ENCODE measurements at regions not wholly inside any gene's neighbourhood (a gene's known extent, or its start where the extent isn't known, plus 50 kb on each side); places are given as distances from the start of the nearest gene placed in this dataset.

- WGBS = 71% methylated on average over 3 of the region's 3 CpGs
Observed at GRCh38 chr1:48107516-48107915, 110.3 kb upstream of the TRABD2B start.

GRCh38 chr1:48106049-48106448, 108.9 kb upstream of the TRABD2B start:
- Histone ChIP-seq H3K27me3 (replicated peaks; ENCODE audit: insufficient read depth) (no peaks in the 10 kb centered on the region), H3K36me3 (no peaks in the 10 kb centered on the region), H3K4me3 (no peak overlapping the region), H3K27ac (no peak overlapping the region), H3K4me1 (replicated peaks) (no peaks in the 10 kb centered on the region), H3K9me3 (no peaks in the 10 kb centered on the region)
- intact Hi-C loops (cut with DNase I) = no loop called here
- WGBS = 93% methylated on average over 2 of the region's 2 CpGs
- DNase-seq (ENCODE audit: low spot score) = no peak
- TF ChIP-seq CTCF (IDR thresholded peaks at IDR 0.05) (no peak), POLR2A (IDR thresholded peaks at IDR 0.05) (no peak), POLR2AphosphoS5 (IDR thresholded peaks at IDR 0.05) (no peak)

More at GRCh38 chr1:48107516-48107915, 110.3 kb upstream of the TRABD2B start:
- no peak overlapping the region for H3K27ac ChIP-seq
- DNase-seq (ENCODE audit: low spot score) = no peak
- H3K9me3 ChIP-seq = no peaks in the 10 kb centered on the region
- no peak overlapping the region for H3K4me3 ChIP-seq
- no peaks in the 10 kb centered on the region for H3K4me1 ChIP-seq (replicated peaks)
- intact Hi-C loops (cut with DNase I) = no loop called here
- H3K36me3 ChIP-seq = no peaks in the 10 kb centered on the region
- no peak for TF ChIP-seq POLR2A (IDR thresholded peaks at IDR 0.05)
- no peak for TF ChIP-seq CTCF (IDR thresholded peaks at IDR 0.05)
- H3K27me3 ChIP-seq (replicated peaks; ENCODE audit: insufficient read depth) = no peaks in the 10 kb centered on the region

GRCh38 chr1:48105165-48105564, 108.0 kb upstream of the TRABD2B start:
- Histone ChIP-seq H3K36me3 (no peaks in the 10 kb centered on the region), H3K4me3 (no peak overlapping the region), H3K27ac (no peak overlapping the region), H3K27me3 (replicated peaks; ENCODE audit: insufficient read depth) (no peaks in the 10 kb centered on the region), H3K9me3 (no peaks in the 10 kb centered on the region), H3K4me1 (replicated peaks) (no peaks in the 10 kb centered on the region)
- TF ChIP-seq POLR2AphosphoS5 (IDR thresholded peaks at IDR 0.05) (no peak), CTCF (IDR thresholded peaks at IDR 0.05) (peak in 1 of 4 experiments; percentile 15)
- intact Hi-C loops (cut with DNase I) = no loop called here
- DNase-seq (ENCODE audit: low spot score) = no peak
- WGBS = 66% methylated on average over 3 of the region's 3 CpGs

- no peak overlapping the region for H3K27ac ChIP-seq
- WGBS = 91% methylated on average over 6 of the region's 6 CpGs
- intact Hi-C loops (cut with DNase I) = no loop called here
- H3K36me3 ChIP-seq = no peaks in the 10 kb centered on the region
- H3K9me3 ChIP-seq = no peaks in the 10 kb centered on the region
- TF ChIP-seq POLR2A (IDR thresholded peaks at IDR 0.05) (no peak), POLR2AphosphoS5 (IDR thresholded peaks at IDR 0.05) (no peak), CTCF (IDR thresholded peaks at IDR 0.05) (no peak)
- H3K4me1 ChIP-seq (replicated peaks) = no peaks in the 10 kb centered on the region
- DNase-seq (ENCODE audit: low spot score) = no peak
- no peak overlapping the region for H3K4me3 ChIP-seq
- H3K27me3 ChIP-seq (replicated peaks; ENCODE audit: insufficient read depth) = no peaks in the 10 kb centered on the region
Observed at GRCh38 chr1:48103495-48103894, 106.3 kb upstream of the TRABD2B start.

- WGBS = 78% methylated on average over 6 of the region's 6 CpGs
- Histone ChIP-seq H3K27ac (no peak overlapping the region), H3K4me3 (no peak overlapping the region), H3K9me3 (no peaks in the 10 kb centered on the region), H3K27me3 (replicated peaks; ENCODE audit: insufficient read depth) (no peaks in the 10 kb centered on the region), H3K36me3 (no peaks in the 10 kb centered on the region), H3K4me1 (replicated peaks) (no peaks in the 10 kb centered on the region)
- DNase-seq (ENCODE audit: low spot score) = no peak
- intact Hi-C loops (cut with DNase I) = no loop called here
- TF ChIP-seq POLR2A (IDR thresholded peaks at IDR 0.05) (no peak), POLR2AphosphoS5 (IDR thresholded peaks at IDR 0.05) (no peak), CTCF (IDR thresholded peaks at IDR 0.05) (no peak)
Observed at GRCh38 chr1:48102766-48103165, 105.6 kb upstream of the TRABD2B start.
